ENCODE measurements at regions not wholly inside any gene's neighbourhood (a gene's known extent, or its start where the extent isn't known, plus 50 kb on each side); places are given as distances from the start of the nearest gene placed in this dataset.

GRCh38 chr1:36609241-36610027 is 126.7 kb upstream of the CSF3R start:
- no peak for DNase-seq (ENCODE audit: low read depth in 2 of 2)

GRCh38 chr1:36608272-36608671 is 125.6 kb upstream of the CSF3R start:
- no peak for DNase-seq (ENCODE audit: low read depth in 2 of 2)

DNA sequence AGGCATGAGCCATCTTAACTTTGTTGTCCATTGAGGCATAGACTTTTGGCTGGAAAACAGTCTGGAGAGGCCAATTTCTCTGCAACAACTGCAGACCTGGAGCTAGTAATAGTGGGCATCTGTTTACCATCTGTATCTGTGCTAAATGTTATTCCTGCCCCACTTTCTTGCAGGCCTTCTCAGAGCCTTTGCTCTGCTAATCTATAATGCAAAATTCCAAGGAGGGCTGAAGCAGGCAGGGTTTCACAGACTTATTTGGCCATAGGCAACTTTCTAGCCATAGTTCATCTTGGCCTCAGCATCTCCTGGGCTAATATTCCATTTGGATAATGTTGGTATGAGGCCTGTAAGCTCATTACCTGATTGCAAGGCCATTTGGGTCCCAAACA is 124.5 kb upstream of the CSF3R start:
- no peak for DNase-seq (ENCODE audit: low read depth in 2 of 2)

DNA sequence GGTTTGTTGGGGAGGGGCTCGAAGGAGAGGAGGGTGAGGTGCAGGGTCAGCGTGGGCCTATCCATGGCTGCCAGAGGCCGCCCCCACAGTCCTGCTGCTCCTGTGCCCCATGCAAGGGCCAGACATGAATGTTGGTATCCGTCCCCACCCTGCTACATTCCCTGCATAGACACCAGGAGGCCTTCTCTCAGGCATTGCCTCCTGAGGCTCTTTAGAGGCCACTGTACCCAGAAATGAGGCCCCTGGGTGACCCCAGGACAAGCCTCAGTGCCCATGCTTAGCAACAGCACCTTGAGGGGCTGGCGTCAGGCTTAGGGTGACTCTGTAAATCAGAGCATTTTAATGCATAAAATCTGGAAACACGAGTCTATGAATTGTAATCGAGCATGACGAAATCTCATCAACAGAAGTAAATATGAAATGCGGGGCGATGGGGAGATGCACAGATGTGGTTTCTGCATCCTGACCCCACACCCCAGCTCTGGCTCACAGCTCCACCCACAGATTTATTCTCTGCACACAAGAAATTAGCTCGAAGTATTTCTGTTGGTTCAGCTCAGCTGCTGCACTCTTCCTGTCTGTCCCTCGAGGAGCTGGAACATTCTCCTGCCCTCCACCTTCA is 124.0 kb upstream of the CSF3R start:
- DNase-seq (ENCODE audit: low read depth in 2 of 2), result no peak

DNA sequence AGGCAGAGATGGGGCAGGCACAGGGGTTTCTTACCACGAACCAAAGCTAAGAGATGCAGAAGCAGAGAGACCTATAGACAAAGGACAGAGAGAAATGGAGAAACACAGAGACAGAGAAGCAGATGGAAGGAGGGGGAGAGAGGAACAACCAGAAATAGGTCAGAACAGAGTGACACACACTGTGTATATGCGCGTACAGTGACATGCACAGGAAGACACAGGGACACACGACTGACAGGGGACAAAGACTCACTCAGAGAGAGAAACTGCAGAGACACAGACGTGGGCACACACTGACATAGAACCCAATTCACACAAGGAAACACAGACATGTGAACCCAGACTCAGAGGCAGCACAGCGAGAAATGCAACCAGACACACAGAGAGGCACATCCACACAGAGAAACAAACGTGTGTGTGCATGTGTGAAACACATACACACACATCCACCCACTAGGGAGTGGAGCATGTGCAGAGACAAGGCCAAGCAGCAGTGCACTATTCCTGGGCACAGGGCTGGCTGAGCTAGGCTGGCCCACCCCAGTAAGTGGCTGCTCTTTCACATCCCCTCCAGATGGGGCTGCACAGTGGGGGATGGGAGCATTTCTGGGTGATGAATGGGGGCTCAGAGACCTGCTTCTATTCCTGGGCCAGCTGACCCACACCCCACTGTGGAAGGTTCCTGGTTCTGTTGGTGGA is 123.4 kb upstream of the CSF3R start:
- DNase-seq (ENCODE audit: low read depth in 2 of 2), result no peak

DNA sequence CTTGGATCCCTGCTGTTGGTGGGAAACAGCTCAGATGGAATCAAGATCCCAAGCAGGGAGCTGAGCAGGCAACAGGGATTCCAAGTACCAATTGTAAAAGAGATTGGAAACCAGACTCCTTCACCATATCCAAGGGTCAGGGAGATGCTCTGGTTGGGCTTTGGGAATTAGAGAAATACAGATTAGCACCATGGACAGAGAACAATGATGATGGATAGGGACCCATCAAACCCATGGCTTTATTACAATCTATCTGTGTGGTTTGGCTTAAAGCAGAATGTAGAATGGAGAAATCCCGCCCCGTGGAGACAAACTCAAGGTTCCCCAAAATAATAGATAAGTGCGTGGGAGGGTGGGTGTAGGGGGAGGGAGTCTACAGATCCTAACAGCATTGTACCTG is 120.7 kb upstream of the CSF3R start:
- no peak for DNase-seq (ENCODE audit: low read depth in 2 of 2)

GRCh38 chr1:36602184-36602583 is 119.5 kb upstream of the CSF3R start:
- no peak for DNase-seq (ENCODE audit: low read depth in 2 of 2)

- DNase-seq (ENCODE audit: low read depth in 2 of 2), result no peak
Measured at GRCh38 chr1:36599828-36600227, 117.1 kb upstream of the CSF3R start.

DNA sequence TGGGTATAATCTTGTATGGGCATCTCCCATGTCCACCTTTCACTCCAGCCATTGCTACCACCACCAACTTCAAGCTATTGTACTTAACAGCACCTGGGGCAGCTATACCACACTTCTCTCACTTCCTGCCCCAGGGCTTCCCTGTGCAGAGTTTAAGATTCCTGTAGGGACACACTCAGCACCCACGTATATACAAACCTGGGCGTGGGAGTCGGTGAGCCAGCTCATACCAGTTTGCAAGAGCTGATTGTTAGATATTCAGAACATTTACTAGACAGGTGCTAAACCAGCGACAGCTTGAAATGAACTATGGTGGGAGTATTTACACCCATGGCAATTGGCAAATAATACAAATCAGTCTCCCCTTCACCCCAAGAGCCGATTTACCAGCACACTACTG is 114.8 kb upstream of the CSF3R start:
- no peak for DNase-seq (ENCODE audit: low read depth in 2 of 2)

DNA sequence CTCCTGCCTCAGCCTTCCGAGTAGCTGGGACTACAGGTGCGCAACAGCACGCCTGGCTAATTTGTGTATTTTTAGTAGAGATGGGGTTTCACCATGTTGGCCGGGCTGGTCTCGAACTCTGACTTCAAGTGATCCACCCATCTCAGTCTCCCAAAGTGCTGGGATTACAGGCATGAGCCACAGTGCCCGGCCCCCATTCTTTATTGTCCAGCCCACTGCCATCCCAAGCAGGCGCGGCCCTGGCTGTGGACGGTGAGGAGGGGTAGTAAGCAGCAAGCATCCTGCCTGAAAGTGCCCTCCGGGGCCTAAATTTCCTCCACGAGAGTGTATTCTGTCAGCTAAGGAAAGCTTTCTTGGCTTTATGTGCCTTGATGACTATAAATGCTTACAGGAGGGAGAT is 113.2 kb upstream of the CSF3R start:
- DNase-seq (ENCODE audit: low read depth in 2 of 2), result no peak

- DNase-seq (ENCODE audit: low read depth in 2 of 2), result no peak
Measured at GRCh38 chr1:36595349-36595748, 112.6 kb upstream of the CSF3R start.

DNA sequence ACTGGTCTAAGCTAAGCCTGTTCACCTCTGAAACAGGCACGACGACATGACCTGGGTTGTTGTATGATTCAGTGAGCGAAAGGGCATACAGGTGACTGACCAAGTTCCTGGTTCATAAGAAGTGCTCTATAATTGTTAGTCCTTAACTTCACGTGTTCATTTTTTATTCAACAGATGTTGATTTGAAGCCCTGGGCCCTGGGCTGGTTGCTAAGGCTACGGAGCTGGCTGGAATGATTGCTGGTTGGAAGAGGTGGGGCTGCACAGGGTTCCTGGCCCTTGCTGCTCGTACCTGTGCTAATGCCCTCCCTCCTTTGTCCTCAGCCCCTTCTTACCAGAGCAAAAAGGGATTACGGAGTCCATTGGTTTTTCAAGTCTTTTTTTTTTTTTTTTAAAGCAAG is 111.3 kb upstream of the CSF3R start:
- DNase-seq (ENCODE audit: low read depth in 2 of 2), result no peak

GRCh38 chr1:36591278-36591677 is 108.6 kb upstream of the CSF3R start:
- DNase-seq (ENCODE audit: low read depth in 2 of 2), result no peak

- no peak for DNase-seq (ENCODE audit: low read depth in 2 of 2)
Measured at GRCh38 chr1:36590771-36591170, 108.1 kb upstream of the CSF3R start.

- no peak for DNase-seq (ENCODE audit: low read depth in 2 of 2)
Measured at GRCh38 chr1:36590264-36590663, 107.6 kb upstream of the CSF3R start.

DNA sequence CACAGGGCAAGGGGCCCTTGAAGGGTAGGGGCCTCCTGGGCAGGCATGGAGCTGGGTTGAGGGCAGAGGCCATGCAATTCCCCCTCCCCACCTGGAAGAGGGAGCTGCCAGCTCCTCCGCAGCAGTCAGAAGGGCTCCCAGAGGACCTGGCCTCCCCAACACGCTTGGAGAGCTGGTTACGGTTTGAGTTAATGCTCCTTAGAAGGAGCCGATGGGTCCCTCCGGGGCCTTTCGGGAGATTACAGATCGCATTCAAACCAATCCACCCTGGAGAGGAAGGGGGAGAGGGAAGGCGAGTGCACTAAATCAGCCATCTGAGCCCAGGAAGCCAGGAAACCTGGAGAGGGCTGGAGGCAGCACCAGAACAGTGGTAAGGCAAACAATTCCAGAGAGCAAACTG is 106.3 kb upstream of the CSF3R start:
- no peak for DNase-seq (ENCODE audit: low read depth in 2 of 2)

- no peak for DNase-seq (ENCODE audit: low read depth in 2 of 2)
Measured at GRCh38 chr1:36585569-36586548, 103.1 kb upstream of the CSF3R start.

DNA sequence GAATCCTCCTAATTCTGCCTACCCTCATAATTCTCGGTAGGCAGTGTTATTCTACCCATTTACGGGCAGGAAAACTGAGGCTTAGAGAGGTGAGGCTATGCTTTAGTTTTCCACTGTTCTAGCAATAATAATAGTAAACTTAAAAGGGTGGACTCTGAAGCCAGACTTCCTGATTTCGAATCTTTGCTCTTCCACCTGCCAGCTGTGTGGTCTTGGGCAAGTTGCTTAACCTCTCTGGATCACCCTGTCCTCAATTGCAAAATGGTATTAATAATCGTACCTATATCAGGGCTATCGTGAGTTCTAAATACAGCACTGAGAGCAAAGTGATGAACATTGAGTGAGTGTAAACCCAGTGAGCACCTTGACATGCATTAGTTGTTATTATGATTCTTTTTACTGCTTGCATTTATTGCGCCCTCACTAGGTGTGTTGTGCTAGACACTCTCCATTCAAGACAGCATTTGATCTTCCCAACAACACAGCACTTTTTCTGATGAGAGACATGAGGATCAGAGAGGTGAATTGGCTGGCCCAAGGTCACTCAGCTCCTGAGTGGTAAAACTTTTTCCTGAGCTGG is 102.3 kb upstream of the CSF3R start:
- no peak for DNase-seq (ENCODE audit: low read depth in 2 of 2)

DNA sequence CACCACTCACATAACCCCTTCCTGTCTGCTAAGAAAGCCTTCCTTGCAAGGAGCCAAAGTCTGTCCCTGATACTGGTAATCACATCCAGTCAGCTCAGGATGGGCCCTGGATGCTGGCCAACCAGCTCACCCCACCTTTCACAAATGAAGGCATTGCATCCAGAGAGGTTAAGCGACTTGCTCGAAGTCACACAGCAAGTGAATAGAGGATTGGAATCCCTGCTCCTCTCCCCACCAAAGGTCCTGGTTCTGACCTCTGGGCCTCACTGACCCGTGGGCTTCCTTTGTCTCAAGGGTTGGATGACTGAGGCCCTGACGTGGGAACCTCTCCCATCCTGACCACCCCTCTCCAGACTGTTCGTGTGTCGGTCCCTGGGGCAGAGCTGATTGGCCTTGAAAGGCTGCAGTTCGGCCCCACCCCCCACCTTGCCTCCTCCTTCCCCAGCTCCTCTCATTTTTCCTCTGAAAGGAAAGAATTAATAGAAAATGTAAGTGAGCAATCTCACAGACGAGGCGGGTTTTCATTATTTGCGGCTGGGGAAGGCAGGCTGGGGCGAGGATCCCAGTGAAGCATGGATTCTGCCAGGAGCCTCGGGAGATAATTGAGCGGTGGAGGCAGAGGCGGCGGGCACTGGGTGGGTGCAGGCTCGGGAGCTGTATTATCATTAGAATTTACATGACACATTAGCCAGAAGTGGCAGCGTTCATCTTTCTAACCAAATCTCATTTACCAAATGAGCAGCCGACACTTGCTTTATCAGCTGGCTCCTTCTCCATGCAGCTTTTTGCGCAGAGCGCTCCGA is 101.5 kb upstream of the CSF3R start:
- no peak for DNase-seq (ENCODE audit: low read depth in 2 of 2)

- DNase-seq (ENCODE audit: low read depth in 2 of 2), result no peak
Measured at GRCh38 chr1:36583080-36583479, 100.4 kb upstream of the CSF3R start.
